Trophoblast cell (in vitro differentiated cells and primary cell): ENCODE measurements at regions not wholly inside any gene's neighbourhood (a gene's known extent, or its start where the extent isn't known, plus 50 kb on each side); places are given as distances from the start of the nearest gene placed in this dataset.

ENCODE experiments used
- DNase-seq, 2 donors: peaks; one replicate each; pipeline ENCODE4 v3.0.0-alpha.2; 2016
- H2AFZ ChIP-seq: 2 replicates; pipeline ENCODE4 v1.6.1; 2013; ENCODE audit warnings: low read length, moderate library complexity, mild to moderate bottlenecking; ENCODE audit not compliant: insufficient read depth, poor library complexity
- H2AK5ac ChIP-seq: 2 replicates; pipeline ENCODE4 v1.6.1; 2013; ENCODE audit warnings: mild to moderate bottlenecking, low read length
- H2BK120ac ChIP-seq: 2 replicates; pipeline ENCODE4 v1.6.1; 2013; ENCODE audit warnings: low read length, mild to moderate bottlenecking, moderate library complexity; ENCODE audit not compliant: insufficient read depth, poor library complexity
- H2BK12ac ChIP-seq: 2 replicates; pipeline ENCODE4 v1.6.1; 2013; ENCODE audit warnings: mild to moderate bottlenecking, low read length, moderate library complexity
- H2BK5ac ChIP-seq: 2 replicates; pipeline ENCODE4 v1.6.1; 2013; ENCODE audit warnings: low read length, low read depth, moderate library complexity, mild to moderate bottlenecking; ENCODE audit not compliant: poor library complexity
- H3K14ac ChIP-seq: 2 replicates; pipeline ENCODE4 v1.6.1; 2013; ENCODE audit warnings: mild to moderate bottlenecking, low read length
- H3K18ac ChIP-seq: 2 replicates; pipeline ENCODE4 v1.6.1; 2013; ENCODE audit warnings: mild to moderate bottlenecking, low read length
- H3K23ac ChIP-seq: 2 replicates; pipeline ENCODE4 v1.6.1; 2013; ENCODE audit warnings: low read length
- H3K27ac ChIP-seq: 2 replicates; pipeline ENCODE4 v1.5.1; 2013; ENCODE audit warnings: low read depth, mild to moderate bottlenecking, inconsistent platforms, low read length, moderate library complexity
- H3K27me3 ChIP-seq: 2 replicates; pipeline ENCODE4 v1.6.1; 2013; ENCODE audit warnings: inconsistent platforms, mild to moderate bottlenecking, low read length, moderate library complexity; ENCODE audit not compliant: insufficient read depth
- H3K36me3 ChIP-seq, 2 experiments: 1 replicate in 1 of 2; 2 replicates in 1 of 2; pipeline ENCODE4 v1.6.1; 2013; ENCODE audit warnings: low read length in 2 of 2, mild to moderate bottlenecking in 2 of 2, moderate library complexity in 1 of 2; ENCODE audit not compliant: insufficient read depth in 2 of 2, control insufficient read depth in 1 of 2
- H3K4ac ChIP-seq: 2 replicates; pipeline ENCODE4 v1.6.1; 2013; ENCODE audit warnings: low read depth, mild to moderate bottlenecking, low read length, moderate library complexity
- H3K4me1 ChIP-seq, 2 experiments: 1 replicate in 1 of 2; 2 replicates in 1 of 2; pipeline ENCODE4 v1.6.1; 2013; ENCODE audit warnings: low read length in 2 of 2, mild to moderate bottlenecking in 2 of 2, moderate library complexity in 1 of 2; ENCODE audit not compliant: insufficient read depth in 2 of 2, control insufficient read depth in 1 of 2
- H3K4me2 ChIP-seq: 2 replicates; pipeline ENCODE4 v1.6.1; 2013; ENCODE audit warnings: inconsistent platforms, mild to moderate bottlenecking, low read length, moderate library complexity
- H3K4me3 ChIP-seq: 2 replicates; pipeline ENCODE4 v1.5.1; 2013; ENCODE audit warnings: mild to moderate bottlenecking, low read depth, low read length, inconsistent platforms
- H3K79me1 ChIP-seq: one replicate; pipeline ENCODE4 v1.6.1; 2013; ENCODE audit warnings: low read length
- H3K79me2 ChIP-seq: 2 replicates; pipeline ENCODE4 v1.6.1; 2013; ENCODE audit warnings: low read length, mild to moderate bottlenecking; ENCODE audit not compliant: control insufficient read depth, insufficient read depth, poor library complexity
- H3K9ac ChIP-seq: 2 replicates; pipeline ENCODE4 v1.6.1; 2013; ENCODE audit warnings: mild to moderate bottlenecking, low read length
- H3K9me3 ChIP-seq: 2 replicates; pipeline ENCODE4 v1.6.1; 2013; ENCODE audit warnings: low read depth, mild to moderate bottlenecking, control low read depth, inconsistent platforms, low read length; ENCODE audit not compliant: insufficient read depth
- H4K12ac ChIP-seq: 2 replicates; pipeline ENCODE4 v1.6.1; 2013; ENCODE audit warnings: low read depth, mild to moderate bottlenecking, low read length, moderate library complexity
- H4K8ac ChIP-seq: 2 replicates; pipeline ENCODE4 v1.6.1; 2013; ENCODE audit warnings: low read depth, mild to moderate bottlenecking, low read length, moderate library complexity
- H4K91ac ChIP-seq: one replicate; pipeline ENCODE4 v1.6.1; 2013; ENCODE audit warnings: low read depth, mild to moderate bottlenecking, low read length, moderate library complexity
- WGBS: extraction: QIAGEN DNeasy Blood & Tissue Kit; methylation state at CpG from one replicate; pipeline ENCODE4 v1.1.7; 2013; ENCODE audit warnings: missing lambda C conversion rate; ENCODE audit not compliant: insufficient read length, insufficient coverage; ENCODE audit errors: extremely low coverage; 5-methylcytosine and 5-hydroxymethylcytosine counted together

DNA sequence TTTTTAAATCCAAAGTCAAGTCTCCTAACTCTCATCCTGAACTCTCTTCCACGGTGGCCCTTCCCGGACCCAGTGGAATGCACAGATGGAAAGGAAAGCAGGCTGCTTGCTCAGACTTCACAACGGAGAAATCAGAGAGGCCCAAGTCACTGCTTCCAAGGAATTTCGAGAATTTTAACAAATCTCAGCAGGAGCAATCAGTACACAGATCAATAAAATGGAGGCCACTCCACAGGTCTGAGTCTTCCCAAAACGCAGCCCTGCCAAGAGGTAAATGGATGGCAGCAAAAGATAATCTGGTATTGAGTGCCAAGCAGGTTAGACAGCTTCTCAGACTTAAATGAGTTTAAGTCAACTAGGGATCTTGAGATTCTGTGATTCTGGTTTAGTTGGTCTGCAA lies 81.1 kb upstream of the TIAM1 start:
- no peak for DNase-seq
- Histone ChIP-seq H3K14ac (no peak overlapping the region), H3K4me1 (no peaks in the 10 kb centered on the region), H3K4me3 (no peak overlapping the region), H2BK5ac (no peak overlapping the region), H3K27ac (no peak overlapping the region), H3K9ac (no peak overlapping the region), H4K12ac (no peak overlapping the region), H3K36me3 (peaks cover 0 to 2% of the 10 kb centered on the region in 2 experiments), H3K4me2 (no peak overlapping the region), H3K9me3 (no peaks in the 10 kb centered on the region), H3K4ac (no peak overlapping the region), H2BK12ac (no peak overlapping the region), H4K8ac (no peak overlapping the region), H3K27me3 (no peaks in the 10 kb centered on the region), H3K23ac (no peak overlapping the region), H2AFZ (no peak overlapping the region), H3K79me2 (no peaks in the 10 kb centered on the region), H3K18ac (no peak overlapping the region), H4K91ac (no peak overlapping the region), H2AK5ac (no peak overlapping the region), H2BK120ac (no peak overlapping the region), H3K79me1 (no peaks in the 10 kb centered on the region)
- no CpG with 5 or more reads among the region's 5 CpGs for whole genome bisulfite sequencing

DNA sequence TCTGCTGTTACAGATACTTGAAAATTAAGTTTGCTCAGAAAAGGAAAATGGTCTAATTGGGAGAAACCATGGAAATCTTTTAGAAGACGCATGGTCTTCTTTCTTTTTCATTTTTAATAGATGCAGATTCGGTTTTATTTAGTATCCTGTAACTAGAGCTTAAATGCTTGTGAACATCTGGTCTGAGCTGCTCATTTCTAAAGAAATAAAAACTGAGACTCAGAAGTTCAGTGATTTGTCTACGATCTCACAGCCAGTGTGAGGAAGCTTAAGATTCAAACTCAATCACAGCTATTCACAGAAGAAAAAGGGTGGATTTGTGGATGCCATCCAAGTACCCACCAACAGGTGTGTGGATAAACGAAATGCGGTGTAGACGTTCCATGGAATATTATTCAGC lies 80.0 kb upstream of the TIAM1 start:
- no peak for DNase-seq
- Histone ChIP-seq H3K23ac (no peak overlapping the region), H3K79me1 (no peaks in the 10 kb centered on the region), H2AFZ (no peak overlapping the region), H3K9ac (no peak overlapping the region), H3K27me3 (no peaks in the 10 kb centered on the region), H4K91ac (no peak overlapping the region), H2AK5ac (no peak overlapping the region), H3K4me3 (no peak overlapping the region), H2BK12ac (no peak overlapping the region), H2BK5ac (no peak overlapping the region), H3K79me2 (no peaks in the 10 kb centered on the region), H3K4me2 (no peak overlapping the region), H4K12ac (no peak overlapping the region), H3K14ac (no peak overlapping the region), H2BK120ac (no peak overlapping the region), H3K4me1 (no peaks in the 10 kb centered on the region), H3K9me3 (no peaks in the 10 kb centered on the region), H3K4ac (no peak overlapping the region), H3K27ac (no peak overlapping the region), H3K18ac (no peak overlapping the region), H3K36me3 (no peaks in the 10 kb centered on the region), H4K8ac (no peak overlapping the region)
- no CpG with 5 or more reads among the region's 6 CpGs for WGBS

GRCh38 chr21:31420988-31421387 lies 76.9 kb upstream of the TIAM1 start:
- H3K4me3 ChIP-seq, result no peak overlapping the region
- no peak overlapping the region for H3K27ac ChIP-seq
- no peaks in the 10 kb centered on the region for H3K79me1 ChIP-seq
- H4K8ac ChIP-seq, result no peak overlapping the region
- peak overlapping the region; percentile 4 for H4K91ac ChIP-seq
- H2BK12ac ChIP-seq, result no peak overlapping the region
- no peak overlapping the region for H3K23ac ChIP-seq
- peaks cover 0 to 4% of the 10 kb centered on the region in 2 experiments for H3K4me1 ChIP-seq
- H3K9me3 ChIP-seq, result no peaks in the 10 kb centered on the region
- no peak overlapping the region for H2BK120ac ChIP-seq
- H3K27me3 ChIP-seq, result no peaks in the 10 kb centered on the region
- no peak for DNase-seq
- H3K18ac ChIP-seq, result no peak overlapping the region
- H2AFZ ChIP-seq, result peak overlapping the region; percentile 24
- no peaks in the 10 kb centered on the region for H3K36me3 ChIP-seq
- H3K4ac ChIP-seq, result no peak overlapping the region
- no peak overlapping the region for H3K14ac ChIP-seq
- H4K12ac ChIP-seq, result no peak overlapping the region
- no peak overlapping the region for H2BK5ac ChIP-seq
- no peaks in the 10 kb centered on the region for H3K79me2 ChIP-seq
- no peak overlapping the region for H3K4me2 ChIP-seq
- H2AK5ac ChIP-seq, result no peak overlapping the region
- H3K9ac ChIP-seq, result no peak overlapping the region
- WGBS, result no CpG with 5 or more reads among the region's 8 CpGs

- no peak overlapping the region for H2AK5ac ChIP-seq
- H3K4me3 ChIP-seq, result no peak overlapping the region
- DNase-seq, result no peak
- no peak overlapping the region for H3K4ac ChIP-seq
- no CpG with 5 or more reads among the region's 1 CpG for WGBS
- H2BK12ac ChIP-seq, result no peak overlapping the region
- H3K79me1 ChIP-seq, result no peaks in the 10 kb centered on the region
- H3K9me3 ChIP-seq, result no peaks in the 10 kb centered on the region
- no peaks in the 10 kb centered on the region for H3K36me3 ChIP-seq
- H3K27me3 ChIP-seq, result no peaks in the 10 kb centered on the region
- no peak overlapping the region for H3K27ac ChIP-seq
- no peak overlapping the region for H2BK5ac ChIP-seq
- no peak overlapping the region for H3K4me2 ChIP-seq
- no peak overlapping the region for H3K14ac ChIP-seq
- H3K9ac ChIP-seq, result no peak overlapping the region
- no peak overlapping the region for H4K8ac ChIP-seq
- no peak overlapping the region for H4K91ac ChIP-seq
- no peak overlapping the region for H4K12ac ChIP-seq
- H3K23ac ChIP-seq, result no peak overlapping the region
- H3K18ac ChIP-seq, result no peak overlapping the region
- peaks cover 0 to 4% of the 10 kb centered on the region in 2 experiments for H3K4me1 ChIP-seq
- H2AFZ ChIP-seq, result no peak overlapping the region
- H3K79me2 ChIP-seq, result no peaks in the 10 kb centered on the region
- H2BK120ac ChIP-seq, result no peak overlapping the region
Observed at GRCh38 chr21:31420354-31420753, 76.3 kb upstream of the TIAM1 start.
